ENCODE measurements at regions not wholly inside any gene's neighbourhood (a gene's known extent, or its start where the extent isn't known, plus 50 kb on each side); places are given as distances from the start of the nearest gene placed in this dataset.

DNA sequence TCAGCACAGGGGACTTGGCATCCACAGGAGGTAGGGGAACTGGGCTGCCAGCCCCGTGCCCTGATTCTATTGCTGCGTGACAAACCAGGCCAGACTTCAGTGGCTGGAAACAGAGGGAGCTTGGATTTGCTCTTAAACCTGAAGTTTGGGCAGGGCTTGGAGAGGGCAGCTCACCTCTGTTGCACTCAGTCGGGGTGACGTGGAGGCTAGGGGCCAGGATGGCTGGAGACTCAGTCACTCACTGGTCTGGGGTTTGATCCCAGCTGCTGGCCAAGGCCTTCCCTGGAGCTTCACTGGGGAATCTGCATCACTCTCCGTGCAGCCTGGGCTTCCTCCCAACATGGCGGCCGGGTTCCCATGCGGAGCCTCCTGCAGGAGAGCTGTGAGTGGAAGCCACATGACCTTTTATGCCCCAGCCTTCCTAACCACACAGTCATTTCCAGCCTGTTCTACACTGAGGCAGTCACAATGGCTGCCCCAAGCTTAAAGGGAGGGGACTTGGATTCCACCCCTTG is 175.2 kb upstream of the HDAC4 start:
- TF ChIP-seq GATA3 (IDR thresholded peaks at IDR 0.05; ENCODE audit: low read depth, low read length) (no peak), GATA2 (IDR thresholded peaks at IDR 0.05; ENCODE audit: low read depth, low read length) (no peak)

Data from SH-SY5Y (cell line).